ENCODE measurements at regions not wholly inside any gene's neighbourhood (a gene's known extent, or its start where the extent isn't known, plus 50 kb on each side); places are given as distances from the start of the nearest gene placed in this dataset.

DNA sequence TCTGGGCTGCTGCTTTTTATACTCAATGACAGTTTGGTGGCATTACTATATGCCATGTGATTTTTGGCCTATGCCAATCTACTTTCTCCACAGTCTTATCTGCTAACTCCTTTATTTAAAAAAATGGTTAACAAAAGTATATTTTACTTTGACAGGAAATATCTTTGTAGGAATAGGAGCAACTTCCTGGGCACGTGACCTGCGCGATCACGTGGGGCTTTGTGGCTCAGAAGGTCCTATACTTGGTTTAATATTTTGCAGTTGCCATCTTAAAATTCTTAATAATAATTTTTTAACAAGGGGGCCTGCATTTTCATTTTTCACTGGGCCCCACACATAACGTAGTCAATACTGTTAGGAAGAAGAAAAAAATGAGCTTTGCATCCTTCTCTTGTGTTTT lies 249.7 kb downstream of the ACTR3 start:
- DNase-seq = no peak

DNA sequence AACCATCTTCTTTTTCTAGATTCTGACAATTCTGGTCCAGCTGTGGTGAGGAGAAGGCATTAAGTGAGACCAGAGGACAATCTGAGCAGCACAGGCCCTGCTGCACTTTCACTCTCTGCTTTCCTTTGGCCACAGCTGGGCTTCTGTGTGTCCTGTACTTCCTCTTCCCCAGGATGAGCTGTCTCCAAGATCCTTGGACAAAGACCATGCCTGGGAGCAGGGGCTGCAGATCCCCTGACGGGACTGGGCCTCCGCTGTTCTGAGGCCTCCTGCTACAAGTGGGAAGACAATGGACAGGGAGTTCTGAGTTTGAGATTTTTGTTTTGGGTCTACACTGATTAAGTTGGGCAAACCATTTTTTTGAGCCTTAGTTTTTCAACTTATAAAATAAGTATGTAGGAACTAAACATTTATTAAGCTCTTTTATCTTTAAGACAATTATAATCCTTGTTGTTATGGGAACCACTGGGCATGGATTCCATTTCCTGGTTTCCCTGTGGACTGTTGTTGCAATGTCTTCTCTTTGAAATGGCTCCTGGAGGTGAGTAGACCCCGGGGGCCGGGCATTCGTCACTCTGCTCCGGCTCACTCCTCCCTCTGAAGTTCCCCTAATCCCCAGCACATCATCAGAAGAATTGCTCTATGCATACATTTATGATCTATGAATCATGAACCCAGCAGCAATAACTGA lies 266.6 kb downstream of the ACTR3 start:
- no peak for DNase-seq

DNA sequence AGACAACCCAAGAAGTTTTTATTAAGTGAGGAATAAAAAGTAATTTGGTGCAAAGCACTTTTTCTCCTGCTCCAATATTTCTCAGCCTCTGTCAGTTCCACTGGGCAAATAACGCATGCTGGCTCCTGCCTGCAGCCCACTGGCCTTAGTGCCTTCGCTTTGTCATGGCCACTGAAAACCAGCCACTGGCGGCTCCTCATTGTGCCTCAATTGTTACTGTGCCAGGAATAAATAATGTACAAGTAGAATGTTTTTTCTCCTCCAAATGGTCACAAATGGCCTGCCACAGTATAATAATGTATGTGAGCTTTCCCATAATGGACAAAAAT lies 267.1 kb downstream of the ACTR3 start:
- no peak for DNase-seq

DNA sequence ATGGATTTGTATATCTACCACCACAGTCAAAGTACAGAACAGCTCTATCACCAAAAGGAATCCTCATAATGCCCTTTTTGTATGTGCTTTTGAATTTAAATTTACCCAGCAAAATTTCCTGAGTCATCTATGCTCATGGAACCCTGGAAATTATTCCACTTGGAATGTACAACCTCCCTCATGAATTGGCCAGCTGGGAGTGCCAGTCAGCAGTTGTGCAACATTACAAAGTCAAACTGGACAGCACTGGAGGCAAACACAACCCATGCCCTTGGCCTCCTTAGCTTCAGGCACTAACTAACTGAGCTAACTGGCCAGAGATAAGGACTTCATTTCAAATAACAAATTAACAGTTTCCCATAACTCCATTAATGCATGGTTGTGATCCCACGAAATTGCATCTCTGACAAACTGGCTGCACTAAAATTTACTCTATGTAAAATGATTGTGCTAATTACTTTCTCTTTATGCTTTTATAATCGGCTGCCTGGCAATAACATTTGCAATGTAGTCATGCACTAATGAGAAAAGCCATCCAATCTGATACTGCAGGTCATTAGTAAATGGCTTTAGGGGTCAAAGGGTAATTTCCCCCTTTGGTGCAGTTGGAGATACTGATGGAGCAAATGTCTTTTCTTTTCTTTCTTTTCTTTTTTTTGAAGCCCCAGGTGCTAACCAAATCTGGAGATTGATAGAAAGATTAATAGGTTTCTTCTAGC lies 270.5 kb downstream of the ACTR3 start:
- no peak for DNase-seq

DNA sequence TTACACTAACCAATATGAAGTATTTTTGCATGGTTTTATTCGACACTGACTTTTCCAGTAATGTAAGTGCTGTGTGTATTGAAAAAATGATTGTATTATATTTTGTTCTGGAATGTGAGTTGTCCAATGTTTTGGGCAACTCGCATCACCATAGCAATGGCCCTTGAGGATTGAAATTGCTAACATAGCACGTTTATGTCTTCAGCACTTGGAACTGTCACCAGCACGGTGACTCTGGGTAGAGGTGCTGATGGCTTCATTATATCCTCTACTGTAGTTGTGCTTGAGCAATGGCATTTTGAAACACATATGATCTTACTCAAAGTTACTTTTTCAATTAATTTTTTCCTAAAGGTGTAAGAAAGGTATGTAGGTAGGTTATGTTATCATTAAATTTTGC lies 271.5 kb downstream of the ACTR3 start:
- DNase-seq = no peak

DNA sequence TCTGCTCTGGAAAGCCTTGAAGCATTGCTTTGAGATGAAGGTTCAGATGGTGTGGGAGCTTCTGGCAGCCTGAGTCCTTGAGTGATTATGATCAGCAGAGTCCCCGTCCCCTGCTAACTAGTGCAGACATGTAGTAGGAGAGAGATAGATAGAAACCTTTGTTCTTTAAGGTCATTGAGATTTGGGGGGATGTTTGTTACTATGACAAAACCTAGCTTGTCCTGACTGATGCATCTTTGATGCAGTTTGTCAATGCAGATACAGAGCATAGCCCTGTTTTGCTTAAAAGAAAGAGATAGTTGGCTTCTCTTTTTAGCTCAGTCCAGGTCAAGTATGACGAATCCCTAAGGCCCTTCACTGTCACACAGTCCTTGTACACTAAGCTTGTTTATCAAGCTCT lies 274.6 kb upstream of the DPP10 start:
- DNase-seq = no peak

DNA sequence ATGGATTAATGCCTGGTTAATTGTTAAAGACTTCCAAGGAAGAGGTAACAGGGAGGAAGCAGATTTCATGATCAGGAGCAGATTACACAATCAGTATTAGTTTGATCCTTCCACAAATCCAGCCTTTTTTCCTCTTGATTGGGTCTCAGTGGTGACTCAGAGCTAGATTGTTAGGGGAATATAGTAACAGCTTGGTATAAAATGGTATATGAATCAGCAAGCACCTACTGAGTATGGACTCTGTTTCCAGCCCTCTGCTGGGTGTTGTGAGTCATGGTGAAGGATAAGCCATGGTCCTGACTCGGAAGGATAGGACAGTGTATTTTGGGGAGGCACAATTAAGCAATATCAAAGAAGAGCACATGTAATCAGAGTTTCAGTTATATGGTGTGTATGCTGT lies 272.4 kb upstream of the DPP10 start:
- no peak for DNase-seq

DNA sequence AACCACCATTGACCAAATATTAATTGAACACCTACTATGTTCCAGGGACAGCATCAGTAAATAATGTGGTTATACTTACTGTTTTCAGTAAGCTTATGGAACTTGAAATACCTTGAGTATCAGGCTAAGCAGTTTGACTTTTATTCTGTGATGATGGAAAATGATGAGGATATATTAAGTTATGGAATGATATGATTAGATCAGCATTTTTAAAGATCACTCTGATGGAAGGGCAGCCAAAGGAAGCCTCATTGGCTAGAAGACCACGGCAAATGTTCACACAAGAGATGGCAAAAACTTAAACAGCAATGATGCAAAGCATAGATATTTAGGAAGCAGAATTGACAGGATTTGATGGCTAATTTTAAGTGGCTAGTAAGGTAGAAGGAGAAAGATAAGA lies 266.9 kb upstream of the DPP10 start:
- DNase-seq = no peak

DNA sequence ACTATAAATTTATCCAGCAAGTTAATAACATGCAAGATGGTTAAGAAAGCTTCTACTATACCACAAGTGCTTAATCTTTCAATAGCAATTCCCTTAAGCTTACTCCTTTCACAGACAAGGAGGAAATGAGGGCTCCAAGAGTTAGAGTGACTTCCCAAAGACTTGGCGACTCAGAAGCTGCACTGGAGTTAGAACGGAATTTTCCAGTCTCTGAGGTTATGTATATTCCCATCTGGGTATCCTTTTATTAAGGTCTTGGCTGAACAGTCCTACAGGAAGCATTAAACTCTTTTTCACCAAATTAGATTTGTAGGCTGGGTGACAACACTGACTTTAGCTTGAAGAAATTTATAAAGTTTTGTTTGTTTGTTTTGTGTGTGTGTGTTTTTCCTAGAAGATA lies 256.9 kb upstream of the DPP10 start:
- DNase-seq = no peak

DNA sequence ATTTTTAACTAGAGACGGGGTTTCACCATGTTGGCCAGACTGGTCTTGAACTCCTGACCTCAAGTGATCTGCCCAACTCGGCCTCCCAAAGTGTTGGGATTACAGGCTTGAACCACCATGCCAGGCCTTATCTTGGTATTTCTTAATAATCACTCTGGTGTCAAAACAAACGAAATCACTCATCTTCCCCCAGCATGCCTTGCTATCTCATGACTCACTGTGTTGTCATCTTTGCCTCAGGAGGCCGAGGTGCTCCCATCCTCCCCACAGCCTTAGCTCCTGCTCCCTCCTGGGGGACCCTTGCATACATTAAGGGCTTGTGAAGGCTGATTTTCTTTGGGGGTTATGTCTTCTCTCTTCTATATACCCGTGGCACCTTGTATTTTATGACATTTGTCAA lies 250.1 kb upstream of the DPP10 start:
- DNase-seq = no peak

DNA sequence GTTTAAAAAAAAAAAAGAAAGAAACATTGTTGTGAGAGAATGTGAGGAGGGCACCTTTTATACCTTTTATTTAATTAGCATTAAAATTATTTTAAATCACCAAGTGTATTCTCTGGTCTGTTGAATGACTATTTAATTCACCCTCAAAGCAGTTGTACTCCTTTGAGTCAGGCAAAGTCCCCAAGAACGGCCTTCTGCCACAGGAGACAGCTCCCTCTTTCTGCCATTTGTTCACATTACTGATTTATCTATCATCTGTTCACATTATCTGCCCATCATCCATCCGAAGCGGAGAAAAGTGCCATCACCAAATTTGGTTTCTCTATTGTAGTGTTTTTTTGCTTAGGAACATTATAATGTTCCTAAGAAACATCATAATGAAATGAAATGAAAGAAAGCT lies 240.7 kb upstream of the DPP10 start:
- DNase-seq = no peak

DNA sequence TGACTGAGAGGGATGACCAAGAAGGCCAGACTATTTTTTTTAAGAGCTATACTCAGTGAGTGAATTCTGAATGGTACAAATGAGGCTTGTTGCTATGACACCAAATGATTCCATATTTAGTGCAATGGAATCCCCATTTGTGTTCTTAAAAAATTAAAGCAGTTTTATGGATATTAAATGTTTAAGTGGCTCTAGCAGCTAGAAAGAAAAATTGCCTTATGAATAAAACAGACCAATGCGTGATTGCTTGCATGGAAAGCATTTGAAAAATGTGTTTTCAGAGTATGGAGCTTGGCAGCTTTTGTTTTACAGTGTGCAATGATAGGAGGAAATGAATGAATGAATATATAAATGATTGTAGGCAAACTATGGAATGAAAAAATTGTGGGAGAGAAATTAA lies 238.8 kb upstream of the DPP10 start:
- DNase-seq = no peak

DNA sequence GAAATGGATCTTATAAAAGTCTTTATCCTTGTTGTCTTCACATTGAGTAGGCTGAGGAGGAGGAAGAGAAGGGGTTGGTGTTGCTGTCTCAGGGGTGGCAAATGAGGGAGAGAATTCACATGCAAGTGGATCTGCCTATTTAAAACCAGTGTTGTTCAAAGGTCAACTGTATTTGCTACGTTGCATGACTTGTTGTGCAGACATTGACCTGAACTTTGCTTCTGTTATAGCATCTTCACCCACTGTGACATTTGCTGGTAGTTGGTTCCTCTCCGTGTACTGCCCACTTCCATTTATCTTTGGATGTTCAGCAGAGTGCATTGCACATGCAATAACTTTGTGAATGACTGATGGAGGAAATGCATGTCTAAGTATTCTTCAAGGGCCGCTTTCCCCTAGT lies 228.6 kb upstream of the DPP10 start:
- no peak for DNase-seq

DNA sequence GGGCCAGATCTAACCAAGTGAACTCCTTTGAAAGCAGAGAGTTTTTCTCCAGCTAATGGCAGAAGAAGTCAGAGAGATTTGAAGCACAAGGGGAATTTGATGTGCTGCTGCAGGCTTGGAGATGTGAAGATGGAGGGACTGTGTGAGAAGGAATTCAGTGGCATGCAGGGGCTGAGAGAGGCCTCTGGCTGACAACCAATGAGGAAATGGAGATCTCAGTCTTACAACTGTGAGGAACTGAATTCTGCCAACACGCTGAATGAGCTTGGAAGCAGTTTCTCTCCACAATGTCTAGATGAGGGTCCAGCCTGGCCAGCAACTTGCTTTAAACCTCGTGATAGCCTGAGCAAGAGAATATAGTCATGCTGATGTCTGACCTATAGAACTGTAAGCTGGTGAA lies 224.1 kb upstream of the DPP10 start:
- DNase-seq = no peak

DNA sequence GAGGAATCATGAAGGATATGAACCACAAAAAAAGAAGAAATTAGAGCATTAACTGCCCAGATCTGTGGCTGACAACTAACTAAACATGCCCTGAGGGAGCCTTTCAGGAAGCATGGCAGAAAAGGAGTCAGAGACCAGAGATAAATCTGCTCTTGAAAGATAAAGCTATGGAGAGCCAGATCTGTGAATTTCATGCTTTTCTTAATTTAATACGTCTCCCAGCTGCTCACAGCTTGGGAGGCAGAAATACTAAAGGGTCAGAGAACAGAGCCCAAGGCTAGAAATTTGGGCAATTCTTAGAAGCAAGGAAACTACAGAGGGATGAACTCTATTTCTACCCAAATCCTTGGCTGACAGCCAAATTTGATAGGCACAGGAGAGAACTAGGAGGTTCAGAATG lies 223.0 kb upstream of the DPP10 start:
- DNase-seq = no peak

DNA sequence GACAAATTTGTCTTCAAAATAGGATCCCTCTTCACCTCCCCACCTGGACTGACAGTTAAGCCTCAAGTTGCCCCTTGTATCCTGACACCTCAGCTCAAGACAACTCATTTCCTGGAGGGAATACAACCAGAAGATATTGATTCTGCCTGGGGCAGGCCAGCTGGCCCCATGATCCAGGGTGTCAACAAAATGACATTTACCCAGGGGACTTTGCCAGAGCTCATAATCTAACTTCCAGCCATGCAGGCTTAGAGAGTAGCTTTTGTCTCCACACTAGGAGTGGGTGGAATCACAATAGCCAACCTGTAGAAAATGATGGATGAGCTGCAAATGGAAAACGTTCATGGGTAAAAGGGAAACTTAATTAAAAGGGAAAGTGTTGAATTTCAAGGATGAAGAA lies 220.1 kb upstream of the DPP10 start:
- peak; percentile 25 for DNase-seq

DNA sequence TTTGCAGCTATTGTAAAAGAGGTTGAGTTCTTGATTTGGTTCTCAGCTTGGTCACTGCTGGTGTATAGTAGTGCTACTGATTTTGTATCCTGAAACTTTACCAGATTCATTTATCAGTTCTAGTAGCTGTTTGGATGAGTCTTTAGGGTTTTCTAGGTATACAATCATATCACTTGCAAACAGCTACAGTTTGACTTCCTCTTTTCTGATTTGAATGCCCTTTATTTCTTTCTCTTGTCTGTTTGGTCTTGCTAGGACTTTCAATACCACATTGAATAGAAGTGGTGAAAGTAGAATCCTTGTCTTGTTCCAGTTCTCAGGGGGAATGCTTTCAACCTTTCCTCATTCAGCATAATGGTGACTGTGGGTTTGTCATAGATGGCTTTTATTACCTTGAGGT lies 210.5 kb upstream of the DPP10 start:
- DNase-seq = no peak

DNA sequence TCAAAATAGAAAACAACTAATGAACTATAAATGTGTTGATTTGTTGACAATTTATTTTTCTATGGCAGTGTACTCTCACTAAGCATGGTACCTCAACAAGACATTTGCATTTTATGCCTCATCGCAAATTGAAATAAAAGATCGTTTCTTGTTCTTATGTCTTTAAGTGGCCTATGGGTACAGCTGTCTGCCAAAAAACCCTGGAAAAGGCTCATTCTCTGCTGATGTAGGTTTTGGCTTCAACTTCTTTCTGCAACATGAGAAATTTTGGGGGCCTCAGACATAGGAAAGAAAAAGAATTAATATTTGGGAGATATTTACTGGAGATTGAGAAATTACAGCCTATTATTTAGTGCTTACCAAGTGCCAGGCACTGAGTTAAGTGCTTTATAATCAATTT lies 205.1 kb upstream of the DPP10 start:
- DNase-seq = no peak

DNA sequence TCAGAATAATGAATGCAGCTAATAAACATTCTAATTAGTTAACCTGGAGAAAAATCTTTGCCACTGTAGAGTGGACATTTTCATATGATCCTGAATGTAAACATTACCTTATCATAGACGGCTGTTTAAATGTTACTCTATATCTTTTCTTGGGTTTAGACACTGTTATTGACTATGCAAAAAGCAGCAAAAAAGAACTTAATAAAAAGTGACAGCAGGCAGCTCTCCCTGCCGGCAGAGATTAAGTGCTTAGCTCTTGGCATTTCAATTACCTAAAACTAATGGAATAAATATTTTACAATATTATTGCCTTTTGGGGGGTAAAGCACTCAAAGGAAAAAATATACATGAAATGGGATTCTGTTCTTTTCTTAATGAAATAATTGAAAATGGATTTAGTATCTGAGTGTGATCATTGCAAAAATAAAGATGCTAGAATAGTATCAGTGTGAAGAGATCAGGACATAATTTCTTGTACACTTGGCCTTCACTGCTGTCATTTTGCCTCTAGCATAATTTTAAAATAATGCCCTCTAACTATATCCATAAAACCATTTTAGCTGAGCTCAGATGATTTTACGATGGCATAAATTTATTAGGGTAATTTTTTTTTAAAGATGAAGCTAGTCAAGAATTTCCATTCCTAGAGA lies 203.4 kb upstream of the DPP10 start:
- no peak for DNase-seq

DNA sequence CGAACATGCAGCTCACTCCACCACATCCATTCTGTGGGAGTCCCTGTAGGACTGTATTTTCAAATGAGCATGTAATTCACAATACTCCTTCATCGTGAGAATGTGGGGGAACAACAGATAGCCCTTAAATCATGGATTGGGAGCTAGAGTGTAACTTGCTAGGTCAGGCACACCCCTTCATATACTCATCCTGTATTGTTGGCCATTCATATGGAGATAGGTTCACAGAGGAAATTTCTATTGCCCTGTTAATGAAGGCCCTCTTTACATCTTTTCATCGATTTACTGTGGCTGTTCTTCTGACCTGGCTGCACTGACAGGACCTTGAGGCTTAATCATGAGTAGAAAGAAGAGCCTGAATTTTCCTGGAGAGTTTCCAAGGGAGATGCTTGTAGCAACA lies 193.8 kb upstream of the DPP10 start:
- DNase-seq = no peak

DNA sequence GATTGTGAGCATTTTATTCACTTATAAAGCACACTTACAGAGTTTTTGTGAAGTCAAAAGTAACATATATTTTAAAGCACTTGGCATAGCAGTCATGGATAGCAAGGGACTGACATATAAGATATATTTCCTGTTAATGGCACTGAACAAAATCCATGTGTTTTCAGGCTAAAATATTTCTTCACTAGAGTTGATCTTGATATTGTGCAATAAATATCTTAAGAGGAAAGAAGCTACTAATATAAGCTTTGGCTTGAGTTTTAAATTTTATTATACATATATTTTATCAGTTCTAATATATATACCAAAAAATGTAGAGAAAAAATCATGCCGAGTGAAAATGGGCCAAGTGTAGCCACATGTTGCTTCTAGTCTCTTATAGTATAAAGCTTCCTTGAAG lies 189.7 kb upstream of the DPP10 start:
- DNase-seq = no peak

DNA sequence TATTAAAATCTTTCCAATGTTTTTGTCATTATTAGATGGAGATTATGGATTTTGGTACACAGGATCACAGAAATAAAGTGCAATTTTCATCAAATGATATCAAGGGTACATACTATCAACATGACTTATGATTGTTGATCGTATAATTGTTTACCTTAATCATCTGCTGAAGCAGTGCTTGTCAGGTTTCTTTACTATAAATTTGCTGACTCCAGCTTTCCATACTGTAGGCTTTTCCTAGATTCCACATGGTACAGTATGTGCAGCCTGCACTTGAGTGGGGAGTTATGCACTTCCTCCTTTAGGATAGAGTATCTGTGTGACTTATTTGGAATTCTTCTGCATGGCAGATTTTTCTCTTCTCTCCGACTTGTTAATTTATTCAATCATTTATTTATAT lies 187.6 kb upstream of the DPP10 start:
- DNase-seq = no peak

DNA sequence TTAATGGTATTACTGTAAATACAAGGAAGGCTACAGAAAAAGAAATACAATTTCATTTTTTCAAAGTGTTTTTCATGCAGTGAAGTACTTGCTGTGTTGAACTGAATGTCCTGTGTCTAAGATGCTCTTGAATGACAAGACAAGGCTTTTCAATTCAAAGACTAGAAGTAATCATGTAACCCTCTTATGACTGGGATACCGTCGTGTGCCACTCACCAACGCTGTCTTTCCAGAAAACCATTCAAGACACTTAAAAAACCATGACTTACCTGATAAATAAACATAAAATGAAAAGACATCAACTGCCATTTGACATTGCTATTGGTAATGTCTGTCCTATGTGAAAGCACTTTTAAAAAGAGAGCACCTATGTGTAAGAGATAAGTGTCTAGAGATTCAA lies 183.1 kb upstream of the DPP10 start:
- DNase-seq = no peak

DNA sequence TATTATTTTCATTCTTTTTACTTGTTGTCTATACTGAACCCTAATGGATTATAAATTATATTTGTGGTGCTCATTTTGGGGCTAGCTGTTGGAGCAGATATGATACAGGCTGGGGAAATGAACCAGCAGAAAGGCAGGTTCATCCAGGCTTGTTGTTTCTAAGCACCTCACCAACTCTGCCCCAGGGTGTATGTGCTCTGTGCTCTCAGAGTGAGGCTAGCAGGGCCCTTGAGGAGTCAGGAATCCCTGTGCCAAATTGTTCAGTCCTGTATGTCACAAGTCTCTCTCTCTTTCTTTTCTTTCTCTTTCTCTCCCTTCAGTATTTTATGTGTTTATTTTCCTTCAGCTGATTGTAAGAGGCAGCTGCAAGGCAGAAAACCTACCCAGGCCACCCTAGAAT lies 181.1 kb upstream of the DPP10 start:
- no peak for DNase-seq

DNA sequence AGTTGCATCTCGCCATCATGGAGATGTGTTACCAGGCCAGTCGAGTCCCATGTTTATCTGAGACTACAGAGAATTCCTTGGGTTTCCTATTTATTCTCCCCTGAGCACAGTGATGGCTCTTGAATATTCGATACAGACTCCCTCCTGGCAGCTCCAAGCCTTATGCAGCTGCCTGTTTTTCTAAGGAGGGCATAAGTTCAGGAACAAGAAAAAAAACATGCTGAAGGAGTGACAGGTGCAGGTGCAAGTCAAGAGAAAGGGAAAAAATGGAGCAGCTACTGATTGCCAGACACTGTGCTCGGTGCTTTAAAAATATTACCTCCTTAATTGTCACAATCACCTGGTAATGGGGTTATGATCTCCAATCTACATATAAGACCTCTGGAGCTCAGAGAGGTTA lies 177.2 kb upstream of the DPP10 start:
- no peak for DNase-seq
